SK-N-SH treated with all-trans-retinoic acid at 6 μM for 48 hours (cell line): ENCODE measurements at regions not wholly inside any gene's neighbourhood (a gene's known extent, or its start where the extent isn't known, plus 50 kb on each side); places are given as distances from the start of the nearest gene placed in this dataset.

Experiments
- ATAC-seq: fragments of 200-7000 bp; cut with Tn5 transposase; 3 replicates; pipeline ENCODE4 v1.9.1; 2020; ENCODE audit warnings: mild to moderate bottlenecking, moderate library complexity
- ARNTL ChIP-seq: fragments of 450-650 bp; formaldehyde crosslinking; IDR thresholded peaks from 2 replicates; pipeline ENCODE4 v1.5.0; 2020; ENCODE audit warnings: low read depth, mild to moderate bottlenecking, moderate library complexity, borderline replicate concordance
- BACH2 ChIP-seq: fragments of 250-450 bp; sonication (Bioruptor Pico); IDR thresholded peaks from 2 replicates; pipeline ENCODE4 v1.9.0; 2021; ENCODE audit warnings: mild to moderate bottlenecking, borderline replicate concordance
- ESRRG ChIP-seq: fragments of 250-450 bp; sonication (Bioruptor Pico); IDR thresholded peaks from 2 replicates; pipeline ENCODE4 v1.6.1; 2021; ENCODE audit warnings: mild to moderate bottlenecking
- GLIS3 ChIP-seq: fragments of 250-450 bp; sonication (Bioruptor Pico); IDR thresholded peaks from 2 replicates; pipeline ENCODE4 v1.5.0; 2020; ENCODE audit warnings: mild to moderate bottlenecking, moderate library complexity
- ISL1 ChIP-seq: fragments of 250-450 bp; sonication (Bioruptor Pico); IDR thresholded peaks from 2 replicates; pipeline ENCODE4 v2.1.2; 2022; ENCODE audit warnings: mild to moderate bottlenecking, moderate library complexity
- OSR1 ChIP-seq: fragments of 250-450 bp; sonication (Bioruptor Pico); IDR thresholded peaks from 2 replicates; pipeline ENCODE4 v1.8.0; 2022; ENCODE audit warnings: moderate library complexity, mild to moderate bottlenecking, inconsistent platforms
- PPARA ChIP-seq: fragments of 250-450 bp; sonication (Bioruptor Pico); IDR thresholded peaks from 2 replicates; pipeline ENCODE4 v1.5.0; 2020; ENCODE audit warnings: mild to moderate bottlenecking, borderline replicate concordance
- SNAI2 ChIP-seq: fragments of 250-450 bp; sonication (Bioruptor Pico); IDR thresholded peaks from 2 replicates; pipeline ENCODE4 v1.5.0; 2020; ENCODE audit warnings: mild to moderate bottlenecking, moderate library complexity
- TCF4 ChIP-seq: fragments of 250-450 bp; sonication (Bioruptor Pico); IDR thresholded peaks from 2 replicates; pipeline ENCODE4 v1.8.0; 2021; ENCODE audit warnings: mild to moderate bottlenecking, moderate library complexity, borderline replicate concordance
- TOX ChIP-seq: fragments of 250-450 bp; sonication (Bioruptor Pico); IDR thresholded peaks from 2 replicates; pipeline ENCODE4 v1.8.0; 2021; ENCODE audit warnings: mild to moderate bottlenecking, moderate library complexity, borderline replicate concordance
- ZFP3 ChIP-seq: fragments of 250-450 bp; sonication (Bioruptor Pico); IDR thresholded peaks from 2 replicates; pipeline ENCODE4 v1.5.0; 2020; ENCODE audit warnings: mild to moderate bottlenecking, moderate library complexity
- ZFP30 ChIP-seq: fragments of 450-650 bp; formaldehyde crosslinking; IDR thresholded peaks from 2 replicates; pipeline ENCODE4 v1.5.0; 2022; ENCODE audit warnings: mild to moderate bottlenecking, moderate library complexity
- ZNF565 ChIP-seq: fragments of 450-650 bp; formaldehyde crosslinking; conservative IDR thresholded peaks from 2 replicates; pipeline ENCODE4 v1.5.0; 2020; ENCODE audit warnings: low read depth, mild to moderate bottlenecking, moderate library complexity
- ZNF70 ChIP-seq: fragments of 450-650 bp; formaldehyde crosslinking; IDR thresholded peaks from 2 replicates; pipeline ENCODE4 v1.5.0; 2020; ENCODE audit warnings: mild to moderate bottlenecking, moderate library complexity
- ZNF8 ChIP-seq: fragments of 450-650 bp; formaldehyde crosslinking; IDR thresholded peaks from 2 replicates; pipeline ENCODE4 v1.5.0; 2020; ENCODE audit warnings: mild to moderate bottlenecking, moderate library complexity
- TF ChIP-seq, protein P1 (sequence below): fragments of 250-450 bp; sonication (Bioruptor Pico); IDR thresholded peaks from 2 replicates; pipeline ENCODE4 v1.8.0; 2021; ENCODE audit warnings: low read depth, mild to moderate bottlenecking, moderate library complexity, borderline replicate concordance
- TF ChIP-seq, protein P2 (sequence below): fragments of 250-450 bp; sonication (Bioruptor Pico); IDR thresholded peaks from 2 replicates; pipeline ENCODE4 v1.5.1; 2021; ENCODE audit warnings: mild to moderate bottlenecking, moderate library complexity
- TF ChIP-seq, protein P3 (sequence below): fragments of 250-450 bp; sonication (Bioruptor Pico); IDR thresholded peaks from 2 replicates; pipeline ENCODE4 v1.8.0; 2020; ENCODE audit warnings: mild to moderate bottlenecking, moderate library complexity, borderline replicate concordance
- TF ChIP-seq, protein P4 (sequence below): fragments of 250-450 bp; sonication (Bioruptor Pico); IDR thresholded peaks from 2 replicates; pipeline ENCODE4 v1.5.0; 2020; ENCODE audit warnings: mild to moderate bottlenecking, moderate library complexity
- TF ChIP-seq, protein P5 (sequence below): fragments of 250-450 bp; sonication (Bioruptor Pico); IDR thresholded peaks from 2 replicates; pipeline ENCODE4 v1.5.1; 2020; ENCODE audit warnings: low read depth, mild to moderate bottlenecking, moderate library complexity

DNA sequence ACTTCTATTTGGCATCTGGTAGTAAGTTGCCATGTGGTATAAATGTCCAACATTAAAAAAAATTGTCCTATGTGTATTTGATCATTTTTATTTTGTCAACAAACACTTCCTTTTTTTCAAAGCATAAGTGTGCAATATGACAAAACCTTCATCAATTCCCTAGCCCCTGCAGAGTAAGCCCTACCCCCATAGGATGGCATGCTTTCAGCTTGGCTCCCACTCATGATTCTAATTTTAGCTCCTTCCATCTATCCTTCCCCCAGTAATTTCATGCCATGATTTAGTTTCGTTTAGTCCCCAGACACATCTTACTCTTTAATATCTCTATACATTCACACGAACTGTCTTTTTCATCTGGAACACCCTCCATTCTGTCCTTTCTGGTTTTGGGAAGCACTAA is 250.6 kb upstream of the RAG2 start:
- ATAC-seq: no peak

DNA sequence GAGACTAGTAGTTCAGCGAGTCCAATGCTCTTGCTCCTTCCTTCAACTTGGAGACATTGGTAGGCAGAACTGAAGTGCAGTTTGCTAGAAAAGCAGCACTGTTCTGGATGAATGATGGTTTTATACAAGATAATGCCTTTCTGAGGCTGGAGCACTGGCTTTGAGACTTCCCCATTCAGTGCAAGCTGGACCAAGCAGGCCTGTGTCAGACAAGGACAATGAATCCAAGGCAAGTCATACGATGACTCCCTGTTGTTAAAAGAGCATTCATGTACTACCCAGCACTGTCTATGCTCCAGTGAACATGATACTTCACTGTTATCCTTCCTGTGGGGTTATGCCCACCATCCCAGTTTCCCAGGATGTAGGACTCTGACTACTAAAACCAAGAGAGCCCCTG is 242.3 kb upstream of the RAG2 start:
- TF ChIP-seq TCF4 (no peak), ZNF565 (CRISPR knock-in tag) (no peak), TOX (no peak), SNAI2 (no peak), ZNF8 (CRISPR knock-in tag) (no peak), ISL1 (CRISPR knock-in tag) (no peak)
- TF ChIP-seq, protein P1, sequence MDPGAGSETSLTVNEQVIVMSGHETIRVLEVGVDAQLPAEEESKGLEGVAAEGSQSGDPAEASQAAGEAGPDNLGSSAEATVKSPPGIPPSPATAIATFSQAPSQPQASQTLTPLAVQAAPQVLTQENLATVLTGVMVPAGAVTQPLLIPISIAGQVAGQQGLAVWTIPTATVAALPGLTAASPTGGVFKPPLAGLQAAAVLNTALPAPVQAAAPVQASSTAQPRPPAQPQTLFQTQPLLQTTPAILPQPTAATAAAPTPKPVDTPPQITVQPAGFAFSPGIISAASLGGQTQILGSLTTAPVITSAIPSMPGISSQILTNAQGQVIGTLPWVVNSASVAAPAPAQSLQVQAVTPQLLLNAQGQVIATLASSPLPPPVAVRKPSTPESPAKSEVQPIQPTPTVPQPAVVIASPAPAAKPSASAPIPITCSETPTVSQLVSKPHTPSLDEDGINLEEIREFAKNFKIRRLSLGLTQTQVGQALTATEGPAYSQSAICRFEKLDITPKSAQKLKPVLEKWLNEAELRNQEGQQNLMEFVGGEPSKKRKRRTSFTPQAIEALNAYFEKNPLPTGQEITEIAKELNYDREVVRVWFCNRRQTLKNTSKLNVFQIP (CRISPR knock-in tag): no peak
- TF ChIP-seq, protein P2, sequence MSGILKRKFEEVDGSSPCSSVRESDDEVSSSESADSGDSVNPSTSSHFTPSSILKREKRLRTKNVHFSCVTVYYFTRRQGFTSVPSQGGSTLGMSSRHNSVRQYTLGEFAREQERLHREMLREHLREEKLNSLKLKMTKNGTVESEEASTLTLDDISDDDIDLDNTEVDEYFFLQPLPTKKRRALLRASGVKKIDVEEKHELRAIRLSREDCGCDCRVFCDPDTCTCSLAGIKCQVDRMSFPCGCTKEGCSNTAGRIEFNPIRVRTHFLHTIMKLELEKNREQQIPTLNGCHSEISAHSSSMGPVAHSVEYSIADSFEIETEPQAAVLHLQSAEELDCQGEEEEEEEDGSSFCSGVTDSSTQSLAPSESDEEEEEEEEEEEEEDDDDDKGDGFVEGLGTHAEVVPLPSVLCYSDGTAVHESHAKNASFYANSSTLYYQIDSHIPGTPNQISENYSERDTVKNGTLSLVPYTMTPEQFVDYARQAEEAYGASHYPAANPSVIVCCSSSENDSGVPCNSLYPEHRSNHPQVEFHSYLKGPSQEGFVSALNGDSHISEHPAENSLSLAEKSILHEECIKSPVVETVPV (CRISPR knock-in tag): no peak
- TF ChIP-seq, protein P3, sequence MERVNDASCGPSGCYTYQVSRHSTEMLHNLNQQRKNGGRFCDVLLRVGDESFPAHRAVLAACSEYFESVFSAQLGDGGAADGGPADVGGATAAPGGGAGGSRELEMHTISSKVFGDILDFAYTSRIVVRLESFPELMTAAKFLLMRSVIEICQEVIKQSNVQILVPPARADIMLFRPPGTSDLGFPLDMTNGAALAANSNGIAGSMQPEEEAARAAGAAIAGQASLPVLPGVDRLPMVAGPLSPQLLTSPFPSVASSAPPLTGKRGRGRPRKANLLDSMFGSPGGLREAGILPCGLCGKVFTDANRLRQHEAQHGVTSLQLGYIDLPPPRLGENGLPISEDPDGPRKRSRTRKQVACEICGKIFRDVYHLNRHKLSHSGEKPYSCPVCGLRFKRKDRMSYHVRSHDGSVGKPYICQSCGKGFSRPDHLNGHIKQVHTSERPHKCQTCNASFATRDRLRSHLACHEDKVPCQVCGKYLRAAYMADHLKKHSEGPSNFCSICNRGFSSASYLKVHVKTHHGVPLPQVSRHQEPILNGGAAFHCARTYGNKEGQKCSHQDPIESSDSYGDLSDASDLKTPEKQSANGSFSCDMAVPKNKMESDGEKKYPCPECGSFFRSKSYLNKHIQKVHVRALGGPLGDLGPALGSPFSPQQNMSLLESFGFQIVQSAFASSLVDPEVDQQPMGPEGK (CRISPR knock-in tag): no peak
- TF ChIP-seq, protein P4, sequence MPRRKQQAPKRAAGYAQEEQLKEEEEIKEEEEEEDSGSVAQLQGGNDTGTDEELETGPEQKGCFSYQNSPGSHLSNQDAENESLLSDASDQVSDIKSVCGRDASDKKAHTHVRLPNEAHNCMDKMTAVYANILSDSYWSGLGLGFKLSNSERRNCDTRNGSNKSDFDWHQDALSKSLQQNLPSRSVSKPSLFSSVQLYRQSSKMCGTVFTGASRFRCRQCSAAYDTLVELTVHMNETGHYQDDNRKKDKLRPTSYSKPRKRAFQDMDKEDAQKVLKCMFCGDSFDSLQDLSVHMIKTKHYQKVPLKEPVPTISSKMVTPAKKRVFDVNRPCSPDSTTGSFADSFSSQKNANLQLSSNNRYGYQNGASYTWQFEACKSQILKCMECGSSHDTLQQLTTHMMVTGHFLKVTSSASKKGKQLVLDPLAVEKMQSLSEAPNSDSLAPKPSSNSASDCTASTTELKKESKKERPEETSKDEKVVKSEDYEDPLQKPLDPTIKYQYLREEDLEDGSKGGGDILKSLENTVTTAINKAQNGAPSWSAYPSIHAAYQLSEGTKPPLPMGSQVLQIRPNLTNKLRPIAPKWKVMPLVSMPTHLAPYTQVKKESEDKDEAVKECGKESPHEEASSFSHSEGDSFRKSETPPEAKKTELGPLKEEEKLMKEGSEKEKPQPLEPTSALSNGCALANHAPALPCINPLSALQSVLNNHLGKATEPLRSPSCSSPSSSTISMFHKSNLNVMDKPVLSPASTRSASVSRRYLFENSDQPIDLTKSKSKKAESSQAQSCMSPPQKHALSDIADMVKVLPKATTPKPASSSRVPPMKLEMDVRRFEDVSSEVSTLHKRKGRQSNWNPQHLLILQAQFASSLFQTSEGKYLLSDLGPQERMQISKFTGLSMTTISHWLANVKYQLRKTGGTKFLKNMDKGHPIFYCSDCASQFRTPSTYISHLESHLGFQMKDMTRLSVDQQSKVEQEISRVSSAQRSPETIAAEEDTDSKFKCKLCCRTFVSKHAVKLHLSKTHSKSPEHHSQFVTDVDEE (CRISPR knock-in tag): no peak
- TF ChIP-seq, all 23 proteins: peak for 0
- ATAC-seq: no peak

More for the DNA sequence above, 250.6 kb upstream of the RAG2 start:
- TF ChIP-seq ZNF70 (CRISPR knock-in tag): no peak
- no peak for TF ChIP-seq ESRRG
- no peak for TF ChIP-seq PPARA (CRISPR knock-in tag)
- TF ChIP-seq ZFP30 (CRISPR knock-in tag): no peak
- no peak for TF ChIP-seq ZFP3 (CRISPR knock-in tag)
- TF ChIP-seq, protein P5, sequence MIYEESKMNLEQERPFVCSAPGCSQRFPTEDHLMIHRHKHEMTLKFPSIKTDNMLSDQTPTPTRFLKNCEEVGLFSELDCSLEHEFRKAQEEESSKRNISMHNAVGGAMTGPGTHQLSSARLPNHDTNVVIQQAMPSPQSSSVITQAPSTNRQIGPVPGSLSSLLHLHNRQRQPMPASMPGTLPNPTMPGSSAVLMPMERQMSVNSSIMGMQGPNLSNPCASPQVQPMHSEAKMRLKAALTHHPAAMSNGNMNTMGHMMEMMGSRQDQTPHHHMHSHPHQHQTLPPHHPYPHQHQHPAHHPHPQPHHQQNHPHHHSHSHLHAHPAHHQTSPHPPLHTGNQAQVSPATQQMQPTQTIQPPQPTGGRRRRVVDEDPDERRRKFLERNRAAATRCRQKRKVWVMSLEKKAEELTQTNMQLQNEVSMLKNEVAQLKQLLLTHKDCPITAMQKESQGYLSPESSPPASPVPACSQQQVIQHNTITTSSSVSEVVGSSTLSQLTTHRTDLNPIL: no peak
- TF ChIP-seq, protein P2 (CRISPR knock-in tag): no peak
- TF ChIP-seq, protein P3 (CRISPR knock-in tag): no peak

DNA sequence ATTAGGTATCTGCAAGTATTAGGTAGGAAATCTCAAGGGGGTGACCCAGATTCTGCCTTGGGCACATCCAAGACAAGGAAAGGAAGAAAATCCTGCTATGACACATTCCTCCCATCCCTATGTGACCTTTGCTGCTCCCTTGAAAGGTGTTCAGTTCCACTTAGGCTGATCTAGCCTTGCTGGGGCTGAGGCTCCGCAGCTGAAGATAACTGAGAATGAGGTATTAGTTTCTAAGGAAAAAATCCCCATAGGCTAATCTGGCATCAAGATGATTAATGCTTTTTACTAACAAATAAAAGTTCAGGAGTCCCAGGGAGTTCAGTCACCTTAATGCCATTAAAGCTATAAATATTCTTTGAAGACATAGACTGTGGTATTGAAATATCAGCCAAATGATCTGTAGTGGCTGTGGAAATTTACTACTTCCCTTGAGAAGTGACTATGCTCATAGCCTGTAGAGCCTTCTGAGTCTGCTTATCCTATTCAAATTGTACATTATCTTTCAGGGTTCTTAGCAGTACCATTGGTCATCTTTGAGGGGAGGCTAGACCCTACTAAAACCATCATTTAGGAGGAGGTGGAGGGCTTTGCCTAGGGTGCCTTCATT is 239.9 kb upstream of the RAG2 start:
- ATAC-seq: no peak
- TF ChIP-seq OSR1 (CRISPR knock-in tag): no peak
- TF ChIP-seq, protein P1 (CRISPR knock-in tag): no peak
- TF ChIP-seq TCF4: no peak
- TF ChIP-seq, protein P5: no peak
- no peak for TF ChIP-seq PPARA (CRISPR knock-in tag)
- TF ChIP-seq GLIS3 (CRISPR knock-in tag): no peak
- no peak for TF ChIP-seq ZNF70 (CRISPR knock-in tag)
- no peak for TF ChIP-seq BACH2 (CRISPR knock-in tag)
- TF ChIP-seq ARNTL (CRISPR knock-in tag): no peak
